ENCODE measurements at regions not wholly inside any gene's neighbourhood (a gene's known extent, or its start where the extent isn't known, plus 50 kb on each side); places are given as distances from the start of the nearest gene placed in this dataset.
"Not testable (repeated sequence)": the region's sequence is repeated elsewhere in the genome, so short reads cannot be mapped to it uniquely, and the experiment has no call there.

DNA sequence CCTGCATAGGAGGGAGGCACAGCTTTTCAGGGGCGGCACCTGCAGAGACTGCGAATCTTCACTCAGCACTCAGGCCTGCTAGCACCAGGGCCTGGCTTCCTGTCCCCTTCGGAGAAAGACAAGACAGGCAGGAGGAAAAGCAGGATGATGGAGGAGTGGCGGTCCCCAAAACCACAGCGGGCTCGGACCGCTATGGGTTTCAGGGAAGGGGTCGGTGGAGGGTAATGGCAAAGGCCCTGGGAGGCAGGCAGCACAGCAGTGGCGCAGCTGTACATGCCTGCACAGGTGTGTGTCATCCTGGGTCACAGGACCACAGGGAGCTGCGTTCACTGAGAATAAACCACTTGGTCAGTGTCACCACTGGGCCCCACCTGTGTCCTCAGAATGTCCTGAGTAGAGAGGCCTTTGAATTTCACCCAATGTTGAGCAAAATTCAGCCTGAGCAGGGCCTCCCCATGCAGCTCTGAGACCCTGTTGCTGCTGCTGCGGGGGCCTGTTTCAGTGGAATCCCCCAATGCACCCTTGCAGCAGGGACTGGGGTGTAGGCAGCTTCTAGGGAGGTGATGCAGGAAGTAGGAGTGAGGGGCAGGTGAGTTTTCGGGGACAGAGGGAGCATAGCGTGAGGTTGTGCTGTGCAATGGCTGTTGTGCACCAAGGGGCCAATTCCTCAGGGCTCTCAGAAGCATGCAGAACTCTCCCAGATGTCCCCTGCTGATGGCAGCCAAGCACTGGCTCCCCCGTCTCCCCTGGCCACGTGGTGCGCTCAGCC is 90.6 kb upstream of the PPP2R2D start:
- no peak for DNase-seq

- no peak for DNase-seq
Observed at GRCh38 chr10:131810805-131811629, 89.8 kb upstream of the PPP2R2D start.

DNA sequence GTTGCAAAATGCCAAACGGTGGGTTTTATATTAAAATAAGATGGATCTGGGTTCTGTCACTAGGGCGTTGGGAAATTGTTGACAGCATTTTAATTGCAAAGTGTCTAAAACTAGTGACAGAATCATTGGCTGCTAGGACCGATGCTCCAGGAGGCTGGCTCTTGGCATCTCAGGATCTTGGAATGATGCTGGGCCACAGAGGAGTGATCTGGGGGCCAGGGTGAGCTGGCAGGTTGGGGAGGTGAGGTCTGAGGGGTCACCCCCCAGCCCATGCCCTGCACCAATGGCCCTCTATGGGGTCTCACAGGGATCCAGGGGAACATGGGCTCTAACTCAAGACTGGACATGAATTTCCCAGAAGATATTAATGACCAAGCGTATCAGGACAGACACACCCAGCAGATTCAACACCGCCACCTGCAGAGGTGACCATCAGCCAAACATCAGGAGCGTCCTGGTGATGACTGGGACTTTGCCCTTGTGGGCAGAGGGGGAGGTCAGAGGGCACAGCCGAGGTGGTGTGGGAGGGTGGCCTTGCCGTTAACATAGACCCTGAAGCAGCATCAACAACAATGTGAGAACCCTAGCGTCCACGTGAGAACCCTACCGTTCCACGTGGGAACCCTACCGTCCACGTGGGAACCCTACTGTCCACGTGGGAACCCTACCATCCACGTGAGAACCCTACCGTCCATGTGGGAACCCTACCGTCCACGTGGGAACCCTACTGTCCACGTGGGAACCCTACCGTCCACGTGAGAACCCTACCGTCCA is 89.0 kb upstream of the PPP2R2D start:
- no peak for DNase-seq

GRCh38 chr10:131812736-131813604 is 87.8 kb upstream of the PPP2R2D start:
- DNase-seq, result no peak

DNA sequence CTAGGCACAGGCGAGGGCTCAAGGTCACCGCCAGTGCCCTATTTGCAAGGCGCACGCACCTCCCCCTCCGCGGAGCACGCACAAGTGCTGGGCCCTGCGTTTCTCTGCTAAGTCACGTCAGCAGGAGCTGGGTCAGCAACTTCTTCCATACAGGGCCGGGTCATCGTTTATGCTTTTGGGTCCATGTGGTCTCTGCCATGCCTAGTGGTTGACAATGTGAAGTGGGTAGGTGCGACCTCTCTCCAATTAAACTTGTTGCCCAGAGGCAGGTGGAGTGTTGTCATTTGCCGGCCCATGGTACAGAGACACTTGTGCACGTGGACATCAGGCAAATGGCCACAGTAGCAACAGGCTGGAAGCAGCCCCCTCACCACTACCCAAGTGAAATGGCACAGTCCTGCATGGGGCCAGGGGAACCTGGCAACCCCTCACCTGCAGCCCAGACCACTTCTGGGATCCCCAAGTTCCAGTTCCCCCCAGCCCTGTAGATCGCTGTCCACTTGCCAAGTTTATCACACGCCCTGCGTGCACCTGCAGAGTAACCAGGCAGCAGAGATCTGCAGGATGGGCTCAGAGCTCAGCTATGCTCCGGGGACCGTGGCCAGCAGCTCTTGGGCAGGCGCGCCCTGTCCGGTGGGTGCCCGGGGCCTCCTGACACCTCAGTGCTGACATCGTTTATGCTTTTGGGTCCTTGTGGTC is 86.1 kb upstream of the PPP2R2D start:
- no peak for DNase-seq

DNA sequence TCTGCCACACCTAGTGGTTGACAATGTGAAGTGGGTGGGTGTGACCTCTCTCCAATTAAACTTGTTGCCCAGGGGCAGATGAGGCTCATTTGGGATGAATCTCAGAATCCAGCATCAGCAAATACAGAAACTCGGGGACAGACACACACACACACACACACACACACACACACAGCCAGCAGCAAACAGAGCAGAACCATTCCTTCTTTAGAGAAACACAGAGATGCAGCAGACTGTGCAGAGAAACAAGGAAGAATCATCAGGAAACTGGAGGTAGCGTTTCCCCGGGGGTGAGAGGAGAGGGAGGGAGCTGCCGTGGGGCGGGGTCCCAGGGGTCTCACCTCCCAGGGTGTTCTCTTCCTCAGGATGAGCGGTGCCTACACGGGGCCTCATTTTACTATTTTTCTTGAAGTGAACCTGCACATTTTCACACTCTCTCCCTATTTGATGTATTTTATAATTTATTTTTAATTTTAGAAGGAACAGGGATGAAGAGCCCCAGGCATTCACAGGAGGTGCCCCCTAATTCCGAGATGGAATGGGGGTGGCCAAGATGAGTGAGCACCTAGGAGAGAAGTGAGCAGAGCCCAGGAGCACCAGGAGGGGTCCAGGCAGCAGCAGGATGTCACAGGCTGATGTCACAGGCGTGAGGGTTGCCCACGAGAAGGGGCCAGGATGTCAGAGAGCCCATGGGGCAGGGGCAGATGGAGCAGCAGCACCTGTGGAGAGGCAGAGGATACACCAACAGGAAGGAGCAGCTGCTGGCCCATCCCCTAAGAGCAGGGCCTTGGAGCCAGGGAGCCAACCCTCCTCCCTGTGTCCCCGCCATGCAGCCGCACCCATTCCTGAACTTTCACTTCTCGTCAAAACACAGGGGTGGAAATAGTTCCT is 85.3 kb upstream of the PPP2R2D start:
- no peak for DNase-seq

GRCh38 chr10:131816157-131816775 is 84.5 kb upstream of the PPP2R2D start:
- DNase-seq, result no peak

- no peak for DNase-seq
Observed at GRCh38 chr10:131816941-131817700, 83.7 kb upstream of the PPP2R2D start.

DNA sequence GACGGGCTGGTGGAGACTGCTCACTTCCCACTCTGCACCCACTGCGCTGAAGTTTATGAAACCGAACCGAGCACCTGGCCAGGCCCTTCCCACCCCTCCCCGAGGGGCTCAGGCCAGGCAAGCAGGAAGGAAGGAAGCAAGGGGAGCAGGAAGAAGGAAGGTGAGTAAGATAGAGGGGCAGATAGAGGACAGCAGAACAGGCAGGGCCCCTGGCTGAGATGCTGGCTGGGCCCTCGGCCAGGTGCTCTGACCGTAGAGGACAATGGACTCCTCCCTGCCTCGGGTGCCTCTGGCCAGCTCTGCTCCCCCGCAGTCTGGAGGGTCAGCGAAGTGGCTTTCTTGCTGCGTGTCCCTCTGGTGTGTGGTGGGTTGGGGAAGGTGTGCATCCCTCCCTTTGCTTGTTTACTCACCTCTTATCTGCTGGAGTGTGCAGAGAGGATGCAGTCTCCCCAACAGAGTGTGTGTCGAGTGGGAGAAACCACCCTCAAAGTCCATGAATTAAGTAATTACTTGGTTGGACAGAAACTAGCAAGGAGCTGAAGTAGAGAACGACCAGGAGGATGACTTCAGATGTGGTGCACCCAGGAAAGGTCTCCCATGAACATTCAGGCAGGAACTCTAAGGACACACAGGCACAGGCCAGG is 82.8 kb upstream of the PPP2R2D start:
- no peak for DNase-seq

GRCh38 chr10:131818510-131819234 is 82.1 kb upstream of the PPP2R2D start:
- no peak for DNase-seq

GRCh38 chr10:131819241-131820072 is 81.4 kb upstream of the PPP2R2D start:
- no peak for DNase-seq

- DNase-seq, result no peak
Observed at GRCh38 chr10:131820626-131821025, 80.2 kb upstream of the PPP2R2D start.

DNA sequence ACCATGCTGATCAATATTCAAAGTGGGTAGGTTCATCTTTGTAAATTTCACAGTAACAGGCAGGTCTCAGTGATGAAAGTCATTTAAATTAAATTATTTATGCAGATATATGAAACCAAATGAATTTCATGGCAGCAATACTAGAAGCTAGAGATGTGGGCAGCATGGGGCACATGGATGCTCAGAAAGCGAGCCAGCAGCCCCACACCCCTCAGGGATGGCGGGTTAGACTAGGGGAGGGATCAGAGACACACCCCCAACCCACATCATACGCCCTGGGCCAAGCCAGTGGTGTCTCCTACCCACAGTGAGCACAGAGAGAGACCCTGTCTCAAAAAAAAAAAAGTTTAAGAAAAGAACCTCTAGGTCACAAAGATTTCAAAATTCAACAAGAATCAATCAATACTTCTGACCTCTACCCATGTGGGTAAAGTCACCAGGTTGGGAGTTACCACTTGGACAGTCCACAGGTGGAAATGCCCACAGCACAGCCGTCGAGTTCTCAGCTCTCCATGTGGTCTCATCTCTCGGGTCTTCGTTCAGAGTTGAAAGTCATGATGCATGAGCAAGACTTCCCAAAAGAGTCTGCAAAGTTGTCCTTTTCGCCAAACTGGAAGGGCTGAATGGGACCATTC is 79.3 kb upstream of the PPP2R2D start:
- DNase-seq, result no peak

DNA sequence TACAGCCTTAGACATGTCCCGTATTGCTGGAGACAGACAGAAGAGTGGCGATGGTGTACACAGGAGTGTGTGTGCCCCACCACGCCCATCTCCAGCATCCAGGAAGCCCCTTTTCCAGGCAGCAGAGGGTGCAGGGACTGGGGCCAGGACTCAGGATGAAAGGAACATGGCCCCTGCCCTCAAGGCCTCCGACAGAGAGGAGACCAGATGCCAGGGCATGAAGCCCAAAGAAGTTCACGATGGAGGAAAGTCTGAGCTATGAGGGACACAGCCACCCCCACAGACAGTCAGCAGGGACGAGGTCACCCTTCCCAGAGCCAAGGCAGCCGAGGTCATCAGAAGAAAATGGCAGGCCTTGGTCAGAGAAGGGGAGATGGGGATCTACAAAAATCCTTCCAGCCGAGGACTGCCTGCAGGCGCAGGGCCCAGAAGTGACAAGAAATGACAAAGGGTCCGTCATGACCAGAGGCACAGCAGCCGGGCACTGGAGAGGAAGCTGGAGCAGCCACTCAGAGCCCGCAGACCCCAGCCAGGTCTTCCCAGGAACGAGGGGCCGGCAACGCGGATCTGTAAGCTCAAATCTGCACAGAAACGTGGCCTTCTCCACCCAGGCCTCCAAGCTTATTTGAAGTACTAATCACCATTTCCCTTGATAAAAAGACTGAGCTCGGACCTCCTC is 78.7 kb upstream of the PPP2R2D start:
- no peak for DNase-seq

DNA sequence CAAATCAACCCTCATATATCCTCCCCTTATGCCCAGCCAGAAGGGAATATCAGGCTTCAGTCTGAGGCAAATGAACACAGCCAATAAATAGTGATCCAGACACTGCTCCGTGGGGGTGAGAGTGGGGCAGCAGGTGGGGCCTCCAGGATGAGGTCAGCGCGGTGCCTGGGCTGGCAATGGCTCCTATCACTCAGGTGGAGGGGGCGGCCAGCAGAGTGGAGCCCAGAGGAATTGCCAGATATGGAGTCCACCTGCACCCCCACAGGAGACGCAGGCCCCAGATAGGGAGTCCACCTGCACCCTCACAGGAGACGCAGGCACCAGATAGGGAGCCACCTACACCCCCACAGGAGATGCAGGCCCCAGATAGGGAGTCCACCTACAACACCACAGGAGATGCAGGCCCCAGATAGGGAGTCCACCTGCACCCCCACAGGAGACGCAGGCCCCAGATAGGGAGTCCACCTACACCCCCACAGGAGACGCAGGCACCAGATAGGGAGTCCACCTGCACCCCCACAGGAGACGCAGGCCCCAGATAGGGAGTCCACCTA is 78.0 kb upstream of the PPP2R2D start:
- no peak for DNase-seq

DNA sequence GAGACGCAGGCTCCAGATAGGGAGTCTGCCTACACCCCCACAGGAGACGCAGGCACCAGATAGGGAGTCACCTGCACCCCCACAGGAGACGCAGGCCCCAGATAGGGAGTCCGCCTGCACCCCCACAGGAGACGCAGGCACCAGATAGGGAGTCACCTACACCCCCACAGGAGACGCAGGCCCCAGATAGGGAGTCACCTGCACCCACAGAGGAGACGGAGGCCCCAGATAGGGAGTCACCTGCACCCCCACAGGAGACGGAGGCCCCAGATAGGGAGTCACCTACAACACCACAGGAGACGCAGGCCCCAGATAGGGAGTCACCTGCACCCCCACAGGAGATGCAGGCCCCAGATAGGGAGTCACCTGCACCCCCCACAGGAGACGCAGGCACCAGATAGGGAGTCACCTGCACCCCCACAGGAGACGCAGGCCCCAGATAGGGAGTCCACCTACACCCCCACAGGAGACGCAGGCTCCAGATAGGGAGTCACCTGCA is 77.2 kb upstream of the PPP2R2D start:
- not testable (repeated sequence) for DNase-seq

All from right hindlimb (tissue), 1 donor.